ENCODE measurements at regions not wholly inside any gene's neighbourhood (a gene's known extent, or its start where the extent isn't known, plus 50 kb on each side); places are given as distances from the start of the nearest gene placed in this dataset.

DNA sequence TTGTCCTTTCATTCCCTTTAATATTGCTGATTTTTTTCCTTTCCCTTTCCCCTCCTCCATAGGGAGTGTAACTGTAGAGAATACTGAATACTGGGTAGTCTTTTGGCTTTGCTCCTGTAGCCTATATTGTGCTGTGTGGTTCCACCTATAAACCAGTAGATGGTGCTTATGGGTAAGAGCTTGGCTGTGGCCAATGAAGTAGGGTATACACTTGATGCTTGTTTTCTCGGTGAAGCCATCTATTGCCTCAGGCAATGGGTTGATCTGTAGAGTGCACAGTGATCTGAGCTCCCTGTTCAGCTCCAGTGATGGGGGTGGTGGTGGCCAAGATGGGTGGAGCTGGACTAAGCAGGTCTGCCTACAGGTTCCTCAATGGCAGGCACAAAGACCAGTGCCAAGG, 203.3 kb upstream of the IMPG1 start:
- H3K27ac ChIP-seq: no peak overlapping the region
- TF ChIP-seq, protein P1, sequence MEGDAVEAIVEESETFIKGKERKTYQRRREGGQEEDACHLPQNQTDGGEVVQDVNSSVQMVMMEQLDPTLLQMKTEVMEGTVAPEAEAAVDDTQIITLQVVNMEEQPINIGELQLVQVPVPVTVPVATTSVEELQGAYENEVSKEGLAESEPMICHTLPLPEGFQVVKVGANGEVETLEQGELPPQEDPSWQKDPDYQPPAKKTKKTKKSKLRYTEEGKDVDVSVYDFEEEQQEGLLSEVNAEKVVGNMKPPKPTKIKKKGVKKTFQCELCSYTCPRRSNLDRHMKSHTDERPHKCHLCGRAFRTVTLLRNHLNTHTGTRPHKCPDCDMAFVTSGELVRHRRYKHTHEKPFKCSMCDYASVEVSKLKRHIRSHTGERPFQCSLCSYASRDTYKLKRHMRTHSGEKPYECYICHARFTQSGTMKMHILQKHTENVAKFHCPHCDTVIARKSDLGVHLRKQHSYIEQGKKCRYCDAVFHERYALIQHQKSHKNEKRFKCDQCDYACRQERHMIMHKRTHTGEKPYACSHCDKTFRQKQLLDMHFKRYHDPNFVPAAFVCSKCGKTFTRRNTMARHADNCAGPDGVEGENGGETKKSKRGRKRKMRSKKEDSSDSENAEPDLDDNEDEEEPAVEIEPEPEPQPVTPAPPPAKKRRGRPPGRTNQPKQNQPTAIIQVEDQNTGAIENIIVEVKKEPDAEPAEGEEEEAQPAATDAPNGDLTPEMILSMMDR (IDR thresholded peaks at IDR 0.05 in 4 of 5, conservative IDR thresholded peaks at IDR 0.05 in 1 of 5): no peak
- no peak for TF ChIP-seq POLR2A (IDR thresholded peaks at IDR 0.05)
- DNase-seq: no peak
- in situ Hi-C loops (cut with MboI; ENCODE audit: low sequenced_read_pairs in 4 of 4): no loop called here
- intact Hi-C loops (cut with DNase I; ENCODE audit: low total_unique reads): no loop called here
- no peaks in the 10 kb centered on the region for H3K4me1 ChIP-seq
- H3K36me3 ChIP-seq: no peaks in the 10 kb centered on the region
- no peaks in the 10 kb centered on the region for H3K9me3 ChIP-seq
- H3K27me3 ChIP-seq: no peaks in the 10 kb centered on the region
- H3K4me3 ChIP-seq: no peak overlapping the region
- no peak for ATAC-seq

DNA sequence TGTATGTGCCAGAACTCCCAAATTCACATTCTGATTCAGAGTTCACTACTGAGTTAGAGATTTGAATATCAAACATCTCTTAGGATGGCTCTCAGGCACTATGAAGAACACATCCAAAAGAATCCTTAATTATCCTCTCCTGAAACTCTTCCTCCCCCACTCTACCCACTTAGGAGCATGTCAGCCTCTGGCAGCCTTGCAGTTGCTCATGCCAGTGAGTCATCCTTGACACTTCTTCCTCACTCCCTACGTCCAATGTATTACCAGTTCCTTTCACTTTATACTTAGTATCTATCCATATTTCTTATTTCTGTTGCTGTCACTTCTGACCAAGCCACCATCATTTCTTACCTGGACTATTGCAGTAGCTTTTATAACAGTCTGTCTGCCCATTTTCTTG, 192.0 kb upstream of the IMPG1 start:
- H3K27ac ChIP-seq: no peak overlapping the region
- no peaks in the 10 kb centered on the region for H3K9me3 ChIP-seq
- ATAC-seq (no peak), DNase-seq (no peak)
- H3K27me3 ChIP-seq: no peaks in the 10 kb centered on the region
- H3K4me3 ChIP-seq: no peak overlapping the region
- in situ Hi-C loops (cut with MboI; ENCODE audit: low sequenced_read_pairs in 4 of 4): no loop called here
- H3K4me1 ChIP-seq: no peaks in the 10 kb centered on the region
- no peak for TF ChIP-seq POLR2A (IDR thresholded peaks at IDR 0.05)
- TF ChIP-seq, protein P1 (IDR thresholded peaks at IDR 0.05 in 4 of 5, conservative IDR thresholded peaks at IDR 0.05 in 1 of 5): no peak
- intact Hi-C loops (cut with DNase I; ENCODE audit: low total_unique reads): no loop called here
- no peaks in the 10 kb centered on the region for H3K36me3 ChIP-seq

DNA sequence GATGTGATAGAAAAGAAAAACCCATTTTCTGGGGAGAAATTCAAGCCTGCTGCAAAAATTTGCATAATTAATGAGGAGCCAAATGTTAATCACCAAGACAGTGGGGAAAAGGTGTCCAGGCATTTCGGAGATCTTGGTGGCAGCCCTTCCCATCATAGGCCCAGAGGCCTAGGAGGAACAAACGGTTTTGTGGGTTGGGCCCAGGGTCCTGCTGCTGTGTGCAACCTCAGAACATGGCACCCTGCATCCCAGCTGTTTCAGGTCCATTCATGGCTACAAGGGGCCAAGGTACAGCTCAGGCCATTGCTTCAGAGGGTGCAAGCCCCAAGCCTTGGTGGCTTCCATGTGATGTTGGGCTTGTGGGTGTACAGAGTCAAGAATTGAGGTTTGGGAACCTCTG, 189.8 kb upstream of the IMPG1 start:
- H3K27me3 ChIP-seq: no peaks in the 10 kb centered on the region
- H3K9me3 ChIP-seq: no peaks in the 10 kb centered on the region
- no peak overlapping the region for H3K27ac ChIP-seq
- intact Hi-C loops (cut with DNase I; ENCODE audit: low total_unique reads) (no loop called here), in situ Hi-C loops (cut with MboI; ENCODE audit: low sequenced_read_pairs in 4 of 4) (no loop called here)
- no peaks in the 10 kb centered on the region for H3K4me1 ChIP-seq
- ATAC-seq (no peak), DNase-seq (no peak)
- no peaks in the 10 kb centered on the region for H3K36me3 ChIP-seq
- no peak overlapping the region for H3K4me3 ChIP-seq
- TF ChIP-seq POLR2A (IDR thresholded peaks at IDR 0.05): no peak
- TF ChIP-seq, protein P1 (IDR thresholded peaks at IDR 0.05 in 4 of 5, conservative IDR thresholded peaks at IDR 0.05 in 1 of 5): no peak

DNA sequence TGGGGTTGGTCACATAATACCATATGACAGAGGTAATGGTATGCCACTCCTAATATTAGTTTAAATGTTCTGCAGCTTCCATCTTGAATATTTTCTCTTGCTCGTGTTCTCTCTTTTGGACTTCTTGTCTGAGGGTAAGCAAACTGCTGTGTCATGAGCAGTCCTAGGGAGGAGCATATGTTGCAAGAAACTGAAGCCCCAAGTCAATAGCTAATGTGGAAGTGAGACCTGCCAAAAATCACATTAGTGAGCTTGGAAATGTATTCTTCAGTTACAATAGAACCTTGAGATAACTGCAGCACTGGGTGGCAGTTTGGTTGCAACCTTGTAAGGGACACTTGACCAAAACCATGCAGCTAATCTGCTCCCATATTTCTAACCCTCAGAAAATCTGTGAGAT, 178.2 kb upstream of the IMPG1 start:
- Histone ChIP-seq H3K9me3 (no peaks in the 10 kb centered on the region), H3K36me3 (no peaks in the 10 kb centered on the region), H3K27me3 (no peaks in the 10 kb centered on the region), H3K4me3 (no peak overlapping the region), H3K27ac (no peak overlapping the region), H3K4me1 (no peaks in the 10 kb centered on the region)
- DNase-seq (no peak), ATAC-seq (no peak)
- intact Hi-C loops (cut with DNase I; ENCODE audit: low total_unique reads): no loop called here
- TF ChIP-seq, protein P1 (IDR thresholded peaks at IDR 0.05 in 4 of 5, conservative IDR thresholded peaks at IDR 0.05 in 1 of 5): no peak
- TF ChIP-seq POLR2A (IDR thresholded peaks at IDR 0.05): no peak
- in situ Hi-C loops (cut with MboI; ENCODE audit: low sequenced_read_pairs in 4 of 4): no loop called here

DNA sequence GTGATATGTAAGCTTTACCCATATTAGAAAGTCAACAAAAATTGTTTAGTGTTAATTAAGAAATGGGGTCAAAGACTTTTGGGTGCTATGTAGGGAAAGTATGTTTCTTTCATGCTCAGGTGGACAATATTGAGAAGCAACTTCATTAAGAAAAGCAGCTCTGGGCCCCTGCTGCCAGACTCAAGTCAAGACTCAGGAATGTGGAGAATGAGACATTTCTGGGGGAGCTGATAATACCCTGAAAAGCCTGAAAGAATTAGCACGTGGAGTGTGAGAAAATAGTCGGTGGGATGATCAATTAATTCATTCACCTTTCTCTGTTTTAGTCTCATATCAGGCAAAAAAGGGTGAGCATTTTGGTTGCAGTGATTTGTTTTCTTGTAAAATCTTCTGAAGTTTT, 175.1 kb upstream of the IMPG1 start:
- no peak overlapping the region for H3K27ac ChIP-seq
- H3K4me1 ChIP-seq: no peaks in the 10 kb centered on the region
- H3K36me3 ChIP-seq: no peaks in the 10 kb centered on the region
- in situ Hi-C loops (cut with MboI; ENCODE audit: low sequenced_read_pairs in 4 of 4): no loop called here
- H3K4me3 ChIP-seq: no peak overlapping the region
- intact Hi-C loops (cut with DNase I; ENCODE audit: low total_unique reads): no loop called here
- ATAC-seq: no peak
- TF ChIP-seq, protein P1 (IDR thresholded peaks at IDR 0.05 in 4 of 5, conservative IDR thresholded peaks at IDR 0.05 in 1 of 5): no peak
- TF ChIP-seq POLR2A (IDR thresholded peaks at IDR 0.05): no peak
- no peaks in the 10 kb centered on the region for H3K9me3 ChIP-seq
- DNase-seq: no peak
- H3K27me3 ChIP-seq: no peaks in the 10 kb centered on the region
